ENCODE measurements at regions not wholly inside any gene's neighbourhood (a gene's known extent, or its start where the extent isn't known, plus 50 kb on each side); places are given as distances from the start of the nearest gene placed in this dataset.

DNA sequence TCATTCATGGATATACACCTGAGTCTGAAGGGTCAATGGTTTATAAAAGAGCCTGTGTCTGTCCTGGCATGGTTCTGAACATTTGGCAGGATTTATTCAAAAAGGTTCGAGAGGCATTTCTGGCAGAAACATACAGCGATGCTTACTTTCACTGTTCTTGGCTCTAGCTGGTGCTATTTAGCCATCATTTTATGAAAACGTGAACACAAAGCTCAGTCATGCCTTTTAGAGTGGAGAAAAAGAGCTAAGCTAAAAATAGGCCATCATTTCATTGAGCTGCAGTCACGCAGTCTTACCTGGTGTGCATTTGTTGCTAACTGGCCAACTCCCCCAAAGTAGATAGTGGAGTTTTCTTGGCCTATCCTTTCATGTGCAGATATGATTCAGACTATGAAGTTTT lies 1209.5 kb downstream of the SLC16A7 start:
- Histone ChIP-seq H3K27me3 (ENCODE audit: insufficient read depth, low read depth, severe bottlenecking) (no peaks in the 10 kb centered on the region), H3K27ac (no peak overlapping the region), H3K36me3 (no peaks in the 10 kb centered on the region), H3K9me3 (ENCODE audit: severe bottlenecking) (no peaks in the 10 kb centered on the region), H3K4me3 (ENCODE audit: low read depth, low read length) (no peak overlapping the region)
- no peak for DNase-seq
- TF ChIP-seq, protein P1, sequence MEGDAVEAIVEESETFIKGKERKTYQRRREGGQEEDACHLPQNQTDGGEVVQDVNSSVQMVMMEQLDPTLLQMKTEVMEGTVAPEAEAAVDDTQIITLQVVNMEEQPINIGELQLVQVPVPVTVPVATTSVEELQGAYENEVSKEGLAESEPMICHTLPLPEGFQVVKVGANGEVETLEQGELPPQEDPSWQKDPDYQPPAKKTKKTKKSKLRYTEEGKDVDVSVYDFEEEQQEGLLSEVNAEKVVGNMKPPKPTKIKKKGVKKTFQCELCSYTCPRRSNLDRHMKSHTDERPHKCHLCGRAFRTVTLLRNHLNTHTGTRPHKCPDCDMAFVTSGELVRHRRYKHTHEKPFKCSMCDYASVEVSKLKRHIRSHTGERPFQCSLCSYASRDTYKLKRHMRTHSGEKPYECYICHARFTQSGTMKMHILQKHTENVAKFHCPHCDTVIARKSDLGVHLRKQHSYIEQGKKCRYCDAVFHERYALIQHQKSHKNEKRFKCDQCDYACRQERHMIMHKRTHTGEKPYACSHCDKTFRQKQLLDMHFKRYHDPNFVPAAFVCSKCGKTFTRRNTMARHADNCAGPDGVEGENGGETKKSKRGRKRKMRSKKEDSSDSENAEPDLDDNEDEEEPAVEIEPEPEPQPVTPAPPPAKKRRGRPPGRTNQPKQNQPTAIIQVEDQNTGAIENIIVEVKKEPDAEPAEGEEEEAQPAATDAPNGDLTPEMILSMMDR (IDR thresholded peaks at IDR 0.05; ENCODE audit: low read depth, low read length): no peak

DNA sequence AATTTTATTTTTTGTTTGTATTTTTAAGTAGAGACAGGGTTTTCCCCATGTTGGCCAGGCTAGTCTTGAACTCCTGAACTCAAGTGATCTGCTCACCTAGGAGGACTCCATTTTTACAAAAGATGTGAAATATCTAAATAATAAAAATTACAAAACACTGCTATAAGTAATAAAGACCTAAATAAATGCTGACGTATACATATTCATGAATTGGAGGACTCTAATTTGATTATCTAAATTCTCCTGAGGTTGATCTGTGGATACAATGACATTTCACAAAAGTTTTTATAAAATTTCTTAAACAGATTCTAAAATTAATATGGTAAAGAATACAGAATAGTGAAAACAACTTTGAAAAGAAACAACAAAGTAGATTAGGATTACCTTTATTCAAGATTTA lies 1224.0 kb downstream of the SLC16A7 start:
- TF ChIP-seq, protein P1 (IDR thresholded peaks at IDR 0.05; ENCODE audit: low read depth, low read length): no peak
- H3K9me3 ChIP-seq (ENCODE audit: severe bottlenecking): no peaks in the 10 kb centered on the region
- no peak overlapping the region for H3K4me3 ChIP-seq (ENCODE audit: low read depth, low read length)
- no peaks in the 10 kb centered on the region for H3K27me3 ChIP-seq (ENCODE audit: insufficient read depth, low read depth, severe bottlenecking)
- H3K27ac ChIP-seq: no peak overlapping the region
- no peaks in the 10 kb centered on the region for H3K36me3 ChIP-seq
- no peak for DNase-seq

DNA sequence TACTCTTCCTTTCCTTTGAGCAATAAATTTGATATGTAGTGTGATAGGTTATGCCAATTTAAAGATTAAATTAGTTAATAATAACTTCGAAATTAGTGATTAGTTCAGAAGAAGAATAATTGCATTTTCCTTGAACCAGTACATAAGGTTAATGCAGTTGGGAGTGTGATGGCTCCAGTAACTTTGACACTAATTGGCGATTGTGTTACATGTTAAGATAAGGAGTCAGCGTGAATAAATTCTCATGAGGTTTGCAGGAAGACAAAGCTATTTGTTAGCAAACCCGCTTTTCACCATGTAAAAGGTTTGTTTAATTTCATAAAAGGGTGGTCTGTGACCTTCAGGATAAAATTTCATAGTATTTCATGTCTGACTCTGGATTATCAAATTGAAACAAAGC lies 1226.8 kb downstream of the SLC16A7 start:
- TF ChIP-seq, protein P1 (IDR thresholded peaks at IDR 0.05; ENCODE audit: low read depth, low read length): no peak

DNA sequence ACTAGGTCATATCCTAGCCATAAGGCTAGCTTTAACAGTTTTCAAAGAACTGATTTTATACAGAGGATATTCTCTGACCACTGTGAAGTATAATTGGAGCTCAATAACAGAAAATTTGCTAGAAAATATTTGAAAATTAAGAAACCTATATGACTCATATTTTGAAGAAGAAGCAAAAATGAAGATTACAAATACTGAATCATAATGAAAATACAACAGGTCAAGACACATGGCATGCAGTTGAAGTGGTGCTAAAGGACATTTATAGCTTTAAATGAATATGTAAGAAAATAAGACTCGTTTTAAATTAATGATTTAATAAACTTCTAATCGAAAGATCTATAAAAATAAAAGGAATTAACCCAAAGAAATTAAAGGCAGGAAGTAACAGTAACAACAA lies 1234.6 kb downstream of the SLC16A7 start:
- H3K4me3 ChIP-seq (ENCODE audit: low read depth, low read length): no peak overlapping the region
- no peaks in the 10 kb centered on the region for H3K27me3 ChIP-seq (ENCODE audit: insufficient read depth, low read depth, severe bottlenecking)
- TF ChIP-seq, protein P1 (IDR thresholded peaks at IDR 0.05; ENCODE audit: low read depth, low read length): no peak
- H3K36me3 ChIP-seq: no peaks in the 10 kb centered on the region
- DNase-seq: no peak
- H3K9me3 ChIP-seq (ENCODE audit: severe bottlenecking): no peaks in the 10 kb centered on the region
- H3K27ac ChIP-seq: no peak overlapping the region

More for the DNA sequence above, 1226.8 kb downstream of the SLC16A7 start:
- no peak for DNase-seq
- Histone ChIP-seq H3K27ac (no peak overlapping the region), H3K36me3 (no peaks in the 10 kb centered on the region), H3K4me3 (ENCODE audit: low read depth, low read length) (no peak overlapping the region), H3K27me3 (ENCODE audit: insufficient read depth, low read depth, severe bottlenecking) (no peaks in the 10 kb centered on the region), H3K9me3 (ENCODE audit: severe bottlenecking) (no peaks in the 10 kb centered on the region)

DNA sequence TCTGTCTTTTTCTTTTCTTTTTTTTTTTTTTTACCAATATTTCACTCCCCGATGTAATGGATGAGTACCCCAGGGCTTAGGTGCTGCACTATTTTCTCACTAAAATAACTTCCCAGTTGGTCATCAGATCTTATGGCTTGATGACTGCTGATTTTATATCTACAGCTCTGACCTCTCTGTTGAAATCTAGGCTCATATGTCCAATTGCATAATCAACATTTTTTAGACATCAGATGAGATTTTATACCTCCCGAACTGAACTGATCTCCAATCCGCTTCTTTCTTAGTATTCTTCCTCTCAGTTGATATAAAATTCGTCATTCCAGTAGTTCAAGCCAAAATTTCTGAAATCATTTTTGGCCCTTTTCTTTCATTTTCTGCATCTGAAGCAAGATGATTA lies 1236.5 kb downstream of the SLC16A7 start:
- Histone ChIP-seq H3K27ac (no peak overlapping the region), H3K4me3 (ENCODE audit: low read depth, low read length) (no peak overlapping the region), H3K27me3 (ENCODE audit: insufficient read depth, low read depth, severe bottlenecking) (no peaks in the 10 kb centered on the region), H3K9me3 (ENCODE audit: severe bottlenecking) (no peaks in the 10 kb centered on the region), H3K36me3 (no peaks in the 10 kb centered on the region)
- DNase-seq: no peak
- TF ChIP-seq, protein P1 (IDR thresholded peaks at IDR 0.05; ENCODE audit: low read depth, low read length): no peak

DNA sequence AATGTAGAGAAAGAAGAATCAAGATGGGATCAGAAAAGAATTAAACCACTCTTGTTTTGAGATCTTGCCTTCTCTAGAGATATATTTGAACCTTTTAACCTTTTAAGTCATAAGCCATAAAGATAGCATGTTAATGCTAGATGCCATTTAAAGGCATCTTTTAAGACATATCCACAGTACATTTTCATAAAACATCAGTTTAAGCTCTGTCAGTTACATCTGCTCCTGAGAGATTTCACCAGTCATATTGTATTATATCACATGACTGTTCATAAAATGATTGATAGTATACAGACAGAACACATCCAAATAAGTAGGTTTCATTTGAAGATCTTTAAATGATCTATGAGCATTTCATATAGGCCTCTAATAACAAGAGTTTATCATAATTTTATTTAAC lies 1238.5 kb downstream of the SLC16A7 start:
- Histone ChIP-seq H3K4me3 (ENCODE audit: low read depth, low read length) (no peak overlapping the region), H3K9me3 (ENCODE audit: severe bottlenecking) (no peaks in the 10 kb centered on the region), H3K27me3 (ENCODE audit: insufficient read depth, low read depth, severe bottlenecking) (no peaks in the 10 kb centered on the region), H3K27ac (no peak overlapping the region), H3K36me3 (no peaks in the 10 kb centered on the region)
- no peak for DNase-seq
- TF ChIP-seq, protein P1 (IDR thresholded peaks at IDR 0.05; ENCODE audit: low read depth, low read length): no peak

All from WERI-Rb-1 (cell line).